ENCODE measurements at regions not wholly inside any gene's neighbourhood (a gene's known extent, or its start where the extent isn't known, plus 50 kb on each side); places are given as distances from the start of the nearest gene placed in this dataset.

GRCh38 chr9:134216961-134217360, 52.6 kb upstream of the RNU6ATAC start:
- TF ChIP-seq EZH2phosphoT487 (IDR thresholded peaks at IDR 0.05; ENCODE audit: low read depth, severe bottlenecking, unreplicated experiment), result no peak
- TF ChIP-seq CTCF (IDR thresholded peaks at IDR 0.05; ENCODE audit: poor library complexity), result no peak

Data from hepatocyte (in vitro differentiated cells).